Dermis blood vessel endothelial cell (primary cell): ENCODE measurements at regions not wholly inside any gene's neighbourhood (a gene's known extent, or its start where the extent isn't known, plus 50 kb on each side); places are given as distances from the start of the nearest gene placed in this dataset.

Source experiments
- DNase-seq: peaks from one replicate; pipeline ENCODE4 v3.0.0; 2010

- DNase-seq, result no peak
Observed at GRCh38 chr16:5455110-5455509, 357.5 kb upstream of the EEF2KMT start.

- no peak for DNase-seq
Observed at GRCh38 chr16:5454349-5454748, 356.8 kb upstream of the EEF2KMT start.

- DNase-seq, result no peak
Observed at GRCh38 chr16:5451641-5452040, 354.0 kb upstream of the EEF2KMT start.

- DNase-seq, result no peak
Observed at GRCh38 chr16:5450409-5451104, 353.0 kb upstream of the EEF2KMT start.

GRCh38 chr16:5449901-5450300 lies 352.3 kb upstream of the EEF2KMT start:
- DNase-seq, result no peak

- no peak for DNase-seq
Observed at GRCh38 chr16:5448798-5449197, 351.2 kb upstream of the EEF2KMT start.

- no peak for DNase-seq
Observed at GRCh38 chr16:5447734-5448133, 350.1 kb upstream of the EEF2KMT start.

GRCh38 chr16:5446623-5447240 lies 349.1 kb upstream of the EEF2KMT start:
- DNase-seq, result no peak

- no peak for DNase-seq
Observed at GRCh38 chr16:5444189-5444588, 346.6 kb upstream of the EEF2KMT start.

- DNase-seq, result no peak
Observed at GRCh38 chr16:5442986-5443385, 345.4 kb upstream of the EEF2KMT start.

- DNase-seq, result no peak
Observed at GRCh38 chr16:5442054-5442453, 344.5 kb upstream of the EEF2KMT start.

- DNase-seq, result no peak
Observed at GRCh38 chr16:5438591-5438990, 341.0 kb upstream of the EEF2KMT start.

- DNase-seq, result no peak
Observed at GRCh38 chr16:5433587-5433986, 336.0 kb upstream of the EEF2KMT start.

GRCh38 chr16:5432166-5432565 lies 334.6 kb upstream of the EEF2KMT start:
- DNase-seq, result no peak

GRCh38 chr16:5430598-5430997 lies 333.0 kb upstream of the EEF2KMT start:
- no peak for DNase-seq

GRCh38 chr16:5428932-5429331 lies 331.3 kb upstream of the EEF2KMT start:
- no peak for DNase-seq

- no peak for DNase-seq
Observed at GRCh38 chr16:5427571-5427970, 330.0 kb upstream of the EEF2KMT start.

GRCh38 chr16:5422643-5423496 lies 325.3 kb upstream of the EEF2KMT start:
- no peak for DNase-seq

- DNase-seq, result no peak
Observed at GRCh38 chr16:5422047-5422446, 324.5 kb upstream of the EEF2KMT start.

- DNase-seq, result no peak
Observed at GRCh38 chr16:5416013-5416412, 318.4 kb upstream of the EEF2KMT start.

GRCh38 chr16:5415123-5415522 lies 317.5 kb upstream of the EEF2KMT start:
- no peak for DNase-seq

GRCh38 chr16:5412731-5413130 lies 315.1 kb upstream of the EEF2KMT start:
- no peak for DNase-seq

GRCh38 chr16:5398203-5398602 lies 300.6 kb upstream of the EEF2KMT start:
- no peak for DNase-seq

- DNase-seq, result no peak
Observed at GRCh38 chr16:5396880-5397279, 299.3 kb upstream of the EEF2KMT start.
